GM20000 (cell line): ENCODE measurements at regions not wholly inside any gene's neighbourhood (a gene's known extent, or its start where the extent isn't known, plus 50 kb on each side); places are given as distances from the start of the nearest gene placed in this dataset.

ENCODE experiments used
- DNase-seq: peaks from one replicate; pipeline ENCODE4 v3.0.0; 2012; ENCODE audit warnings: low spot score
- TF ChIP-seq, protein P1 (sequence below): IDR thresholded peaks from 2 replicates; pipeline ENCODE4 v1.5.1; 2012; ENCODE audit warnings: mild to moderate bottlenecking, control low read depth; ENCODE audit errors: extremely low read depth, missing control alignments

DNA sequence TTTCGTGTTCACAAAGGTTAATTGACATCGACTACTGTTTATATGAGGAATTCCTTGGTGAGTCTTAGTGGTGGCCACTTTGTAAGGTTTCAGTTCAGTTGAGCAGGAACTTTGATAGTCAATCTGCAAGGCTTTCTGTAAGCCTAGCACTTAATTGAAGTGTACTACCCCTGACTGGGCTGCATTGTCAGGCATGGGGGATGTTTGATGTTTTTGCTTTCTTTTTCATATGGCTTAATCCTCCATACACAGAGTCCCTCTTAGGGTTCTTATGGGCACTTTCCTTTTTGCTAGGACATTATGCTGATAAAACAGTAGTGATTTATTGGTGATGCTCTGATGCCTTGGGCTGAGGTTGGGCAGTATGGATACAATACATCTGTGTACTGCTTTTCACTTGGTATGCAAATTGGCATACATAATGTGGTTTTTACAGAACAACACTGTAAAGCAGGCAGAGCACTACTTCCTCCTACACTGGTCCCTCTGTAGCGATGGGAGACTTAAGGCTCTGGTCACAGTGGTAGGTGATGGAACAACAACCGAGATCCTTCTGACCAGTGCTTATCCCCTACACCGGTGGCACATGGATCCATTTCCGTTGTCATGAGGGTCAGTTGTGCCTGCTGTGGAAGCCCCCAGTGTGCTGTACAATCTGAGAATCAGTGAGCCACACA, 261.0 kb downstream of the MFSD1 start:
- DNase-seq: no peak
- TF ChIP-seq, protein P1, sequence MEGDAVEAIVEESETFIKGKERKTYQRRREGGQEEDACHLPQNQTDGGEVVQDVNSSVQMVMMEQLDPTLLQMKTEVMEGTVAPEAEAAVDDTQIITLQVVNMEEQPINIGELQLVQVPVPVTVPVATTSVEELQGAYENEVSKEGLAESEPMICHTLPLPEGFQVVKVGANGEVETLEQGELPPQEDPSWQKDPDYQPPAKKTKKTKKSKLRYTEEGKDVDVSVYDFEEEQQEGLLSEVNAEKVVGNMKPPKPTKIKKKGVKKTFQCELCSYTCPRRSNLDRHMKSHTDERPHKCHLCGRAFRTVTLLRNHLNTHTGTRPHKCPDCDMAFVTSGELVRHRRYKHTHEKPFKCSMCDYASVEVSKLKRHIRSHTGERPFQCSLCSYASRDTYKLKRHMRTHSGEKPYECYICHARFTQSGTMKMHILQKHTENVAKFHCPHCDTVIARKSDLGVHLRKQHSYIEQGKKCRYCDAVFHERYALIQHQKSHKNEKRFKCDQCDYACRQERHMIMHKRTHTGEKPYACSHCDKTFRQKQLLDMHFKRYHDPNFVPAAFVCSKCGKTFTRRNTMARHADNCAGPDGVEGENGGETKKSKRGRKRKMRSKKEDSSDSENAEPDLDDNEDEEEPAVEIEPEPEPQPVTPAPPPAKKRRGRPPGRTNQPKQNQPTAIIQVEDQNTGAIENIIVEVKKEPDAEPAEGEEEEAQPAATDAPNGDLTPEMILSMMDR: no peak

DNA sequence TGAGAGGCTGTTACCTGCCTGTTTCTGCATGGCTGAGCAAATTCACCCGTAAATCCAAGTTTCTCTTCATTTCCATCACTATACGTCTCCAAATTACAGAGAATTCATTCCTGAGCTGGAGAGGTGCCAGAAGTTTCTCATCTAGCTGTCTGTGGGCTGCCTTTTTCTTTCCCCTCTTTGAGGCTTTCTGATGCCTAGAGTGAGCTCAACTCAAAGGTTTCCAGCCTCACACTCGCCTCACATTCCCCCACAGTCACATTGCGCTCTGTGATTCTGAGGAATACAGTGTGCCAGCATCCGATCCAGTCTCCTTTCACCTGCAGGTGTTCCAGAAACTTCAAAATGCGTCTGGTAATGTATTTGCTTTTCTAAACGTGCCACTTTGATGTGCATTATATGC, 267.2 kb downstream of the MFSD1 start, which contains the start of gene IQCJ:
Gene IQCJ (plus strand): TSS at position 229 of the 400 bp plus-strand sequence.
- DNase-seq: no peak
- TF ChIP-seq, protein P1: no peak

DNA sequence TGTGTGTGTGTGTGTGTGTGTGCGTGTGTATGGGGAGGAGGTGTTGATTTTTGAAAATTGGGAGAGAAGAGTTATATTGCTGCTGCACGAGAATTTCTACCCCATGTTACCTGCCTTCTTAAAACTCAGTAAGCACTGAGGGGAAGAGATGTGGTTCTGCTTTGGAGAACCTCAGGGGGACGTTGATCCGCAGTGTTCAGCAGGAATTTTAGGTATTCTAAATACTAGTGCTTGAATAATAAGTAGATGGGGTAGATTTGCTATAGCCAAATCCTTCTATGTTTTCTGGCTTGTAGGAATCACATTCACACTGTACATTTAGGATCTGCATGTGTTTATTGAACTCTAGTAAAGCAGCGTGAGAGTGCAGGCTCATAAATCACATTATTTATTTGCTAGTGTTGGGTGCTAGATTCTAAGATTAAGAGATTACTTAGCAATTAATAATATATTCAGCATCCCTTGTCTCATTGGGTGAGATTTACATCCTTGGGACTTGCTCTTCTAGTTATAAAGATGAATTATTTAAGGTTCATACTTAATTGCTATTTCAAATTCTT, 268.1 kb downstream of the MFSD1 start:
- TF ChIP-seq, protein P1: no peak
- no peak for DNase-seq

DNA sequence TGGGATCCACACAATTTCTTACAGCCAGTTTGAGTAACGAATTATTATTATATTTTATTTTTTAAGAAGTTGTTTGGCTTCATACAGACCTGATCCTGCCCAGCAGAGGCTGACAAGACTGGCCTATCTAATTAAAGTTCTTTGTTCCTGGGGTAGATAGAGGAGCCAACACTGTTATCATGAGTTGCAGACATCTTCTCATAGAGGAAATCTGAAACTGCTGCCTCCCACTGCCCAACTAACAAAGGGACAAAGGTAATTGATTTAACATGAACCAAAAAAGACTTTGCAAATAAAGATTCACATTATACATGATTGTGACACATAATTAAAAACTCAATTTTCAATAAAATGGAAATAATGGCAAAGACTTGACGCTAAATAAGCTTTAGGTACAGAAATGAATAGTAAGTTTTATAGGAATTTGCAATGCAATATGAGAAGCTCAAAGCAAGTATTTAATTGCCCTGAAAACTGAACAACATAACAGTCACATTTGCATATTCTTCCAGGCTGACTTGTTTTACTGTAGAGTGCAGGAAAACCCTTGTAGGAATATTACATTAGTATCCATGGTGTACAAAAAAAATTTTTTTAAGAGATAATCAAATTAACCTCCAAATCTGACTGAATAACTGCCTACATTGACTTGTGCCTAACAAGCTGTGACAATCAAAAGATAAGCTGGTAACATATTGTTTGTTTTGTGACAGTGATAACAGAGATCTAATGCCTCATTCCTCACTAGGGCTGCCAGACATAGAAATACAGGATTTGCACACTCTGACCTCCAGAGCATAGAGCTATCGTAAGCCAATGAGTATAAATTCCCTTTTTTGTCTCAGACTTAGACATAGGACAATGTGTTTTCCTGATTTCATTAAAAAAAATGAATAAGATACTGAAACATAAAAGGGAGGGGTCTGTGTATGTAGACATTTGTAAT, 273.2 kb downstream of the MFSD1 start:
- TF ChIP-seq, protein P1: no peak
- no peak for DNase-seq

DNA sequence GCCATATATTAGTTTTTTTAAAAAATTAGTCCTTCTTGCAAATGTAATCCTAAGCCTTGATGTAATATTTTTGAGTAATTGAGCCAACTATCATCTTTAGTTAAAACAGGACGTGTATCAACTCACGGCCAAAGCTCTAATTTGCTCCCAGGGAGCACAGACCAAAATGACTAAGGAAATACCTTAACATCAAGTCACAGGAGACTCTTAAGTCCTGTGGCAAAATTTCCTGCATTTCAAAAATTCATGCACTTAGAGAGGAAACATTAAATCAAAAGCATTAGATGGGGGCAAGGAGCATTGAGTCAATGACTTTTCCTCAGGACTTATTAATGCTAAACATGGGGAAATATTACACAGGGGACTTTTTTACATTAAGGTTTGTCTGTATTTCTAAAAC, 276.0 kb downstream of the MFSD1 start:
- no peak for DNase-seq
- TF ChIP-seq, protein P1: no peak

DNA sequence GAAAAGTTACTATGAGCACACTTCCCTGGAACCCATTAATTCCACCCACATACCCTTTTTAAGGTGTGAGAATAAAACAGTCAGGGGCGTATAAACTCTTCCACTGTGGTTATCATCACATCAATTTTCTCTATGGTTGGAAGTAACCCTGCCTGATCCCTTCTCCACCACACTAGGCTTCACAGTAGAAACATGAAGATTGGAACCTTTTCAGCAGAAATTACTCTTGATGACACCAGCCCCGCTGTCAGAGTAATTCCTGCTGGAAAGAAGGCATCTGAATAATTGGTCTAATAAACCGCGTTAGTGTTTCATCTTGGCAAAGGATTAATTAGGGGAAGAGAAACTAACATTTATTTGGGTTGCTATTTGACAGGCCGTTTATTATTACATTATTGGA, 278.4 kb downstream of the MFSD1 start:
- no peak for DNase-seq
- TF ChIP-seq, protein P1: no peak

DNA sequence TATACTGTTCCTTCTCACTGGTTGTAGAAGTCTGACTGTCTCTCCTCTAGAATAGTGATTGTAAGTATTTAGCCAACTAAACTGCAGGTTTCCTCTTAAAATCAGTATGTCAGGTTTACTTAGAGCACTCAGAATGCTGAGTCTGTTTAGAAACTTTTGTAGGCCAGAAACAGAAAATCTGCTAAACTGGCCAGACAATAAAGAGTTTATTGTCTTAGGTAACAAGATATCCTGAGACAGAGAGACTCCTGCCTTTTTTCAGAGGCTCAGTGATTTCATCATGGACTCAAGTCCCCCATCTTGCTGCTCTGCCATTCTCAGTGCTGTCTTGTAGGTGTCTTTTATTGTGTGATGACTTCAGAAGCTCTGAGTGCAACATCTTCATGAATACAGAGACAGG, 279.0 kb downstream of the MFSD1 start:
- TF ChIP-seq, protein P1: no peak
- no peak for DNase-seq
